HG02798 (cell line): ENCODE measurements at regions not wholly inside any gene's neighbourhood (a gene's known extent, or its start where the extent isn't known, plus 50 kb on each side); places are given as distances from the start of the nearest gene placed in this dataset.
"Not testable (repeated sequence)": the region's sequence is repeated elsewhere in the genome, so short reads cannot be mapped to it uniquely, and the experiment has no call there.

Source experiments
- ATAC-seq: cut with Tn5 transposase; IDR thresholded peaks from one replicate; pipeline ENCODE4 v1.9.1; 2021; ENCODE audit warnings: mild to moderate bottlenecking; ENCODE audit not compliant: unreplicated experiment, poor library complexity

DNA sequence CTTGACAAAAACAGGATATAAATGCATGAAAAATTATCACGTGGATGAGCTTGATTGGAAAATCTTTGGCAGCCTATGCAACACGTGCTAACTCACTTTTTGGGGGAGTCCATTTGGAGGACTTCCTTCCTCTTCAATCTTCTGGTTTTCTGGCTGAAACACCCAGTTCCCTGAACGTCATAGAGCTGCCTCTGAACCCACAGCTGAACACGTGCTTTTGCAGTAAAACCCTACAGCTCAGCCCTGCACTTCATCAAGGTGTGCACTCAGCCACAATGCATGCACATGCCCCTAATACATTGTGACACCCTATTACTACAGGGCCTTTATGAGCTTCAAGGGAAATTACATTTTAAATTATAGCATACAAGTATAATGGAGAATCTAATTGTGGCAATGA is 808.7 kb upstream of the AUTS2 start:
- no peak for ATAC-seq

GRCh38 chr7:68792351-68792750 is 805.9 kb upstream of the AUTS2 start:
- ATAC-seq: no peak

GRCh38 chr7:68793513-68793912 is 804.8 kb upstream of the AUTS2 start:
- no peak for ATAC-seq

- ATAC-seq: no peak
Observed at GRCh38 chr7:68800316-68800715, 798.0 kb upstream of the AUTS2 start.

DNA sequence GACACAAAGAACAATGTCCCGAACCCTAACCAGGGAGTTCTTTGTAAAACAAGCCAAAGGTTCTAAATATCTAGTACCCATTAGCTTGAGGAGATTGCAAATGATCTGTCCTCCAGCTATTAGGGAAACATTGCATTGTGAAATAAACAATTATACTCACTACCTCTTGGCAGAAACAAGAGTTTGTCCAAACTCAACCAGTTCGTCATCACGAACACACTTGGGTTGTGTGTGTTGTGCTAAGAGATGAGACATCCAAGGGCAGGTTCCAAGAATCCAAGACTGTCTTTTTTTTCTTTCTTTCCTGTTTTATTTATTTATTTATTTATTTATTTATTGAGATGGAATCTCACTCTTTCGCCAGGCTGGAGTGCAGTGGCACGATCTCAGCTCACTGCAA is 793.1 kb upstream of the AUTS2 start:
- ATAC-seq: no peak

- no peak for ATAC-seq
Observed at GRCh38 chr7:68807666-68808065, 790.6 kb upstream of the AUTS2 start.

DNA sequence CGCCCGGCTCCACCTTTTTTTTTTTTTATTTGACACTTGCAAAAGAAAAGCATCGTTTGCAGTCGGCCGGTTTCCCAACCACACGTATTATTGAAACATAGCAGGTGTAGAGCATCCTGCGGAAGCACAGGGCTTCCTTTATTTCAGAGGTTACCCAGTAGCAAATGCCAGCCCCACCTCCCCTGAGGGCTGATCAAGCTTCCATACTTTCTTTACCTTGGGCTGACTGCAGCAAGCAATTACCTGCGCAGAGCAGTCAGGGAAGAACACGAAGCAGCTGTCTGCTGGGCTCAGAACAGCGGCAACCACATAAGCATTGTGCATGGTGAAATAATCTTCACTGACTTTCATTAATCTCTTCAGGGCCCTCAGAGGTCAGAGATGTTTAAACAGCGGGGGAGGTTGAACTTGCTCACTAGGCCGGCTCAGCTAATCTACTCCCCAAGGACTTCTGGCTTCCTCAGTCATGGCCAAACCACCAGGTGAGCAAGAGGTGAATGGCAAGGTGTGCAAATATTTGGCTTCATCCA is 784.7 kb upstream of the AUTS2 start:
- ATAC-seq: no peak

DNA sequence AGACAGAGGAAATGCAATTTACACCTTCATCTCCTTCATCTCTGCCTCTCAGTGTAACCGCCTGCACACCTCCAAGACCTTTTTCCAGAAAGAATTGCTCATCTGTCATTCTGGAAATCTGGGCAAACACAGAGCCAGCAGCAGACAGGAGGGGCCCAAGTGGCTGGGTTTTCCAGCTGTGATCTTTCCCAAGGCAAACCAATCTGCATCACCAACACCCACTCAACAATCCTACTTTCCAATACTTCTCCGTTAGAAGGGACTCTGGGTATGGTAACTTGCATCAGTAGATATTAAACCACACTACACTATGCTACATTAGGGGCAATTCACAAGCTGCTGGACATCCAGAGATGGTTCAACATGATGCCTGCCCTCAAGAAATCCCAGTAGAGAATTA is 781.8 kb upstream of the AUTS2 start:
- ATAC-seq: no peak

- no peak for ATAC-seq
Observed at GRCh38 chr7:68820321-68820720, 778.0 kb upstream of the AUTS2 start.

GRCh38 chr7:68821846-68822245 is 776.4 kb upstream of the AUTS2 start:
- no peak for ATAC-seq

GRCh38 chr7:68823996-68824780 is 774.1 kb upstream of the AUTS2 start:
- no peak for ATAC-seq

DNA sequence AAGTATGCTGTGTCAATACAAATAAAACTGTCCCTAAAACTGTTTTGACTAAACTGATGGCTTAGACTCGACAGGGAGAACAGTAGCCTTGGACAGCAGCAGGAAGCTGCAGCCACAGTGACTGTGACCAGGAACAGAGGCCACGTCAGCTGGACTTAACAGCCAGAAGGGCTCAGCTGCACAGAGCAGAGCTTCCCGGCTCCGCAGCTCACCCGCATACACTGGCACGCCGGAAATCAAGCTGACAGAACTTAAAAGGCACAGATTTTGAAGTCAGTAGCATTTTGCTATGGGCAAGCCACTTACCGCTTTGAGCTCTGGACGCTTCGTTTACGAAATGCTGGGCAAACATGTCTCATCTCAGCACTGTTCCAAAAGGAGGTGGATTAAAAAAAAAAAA is 769.7 kb upstream of the AUTS2 start:
- no peak for ATAC-seq

- no peak for ATAC-seq
Observed at GRCh38 chr7:68833422-68833821, 764.9 kb upstream of the AUTS2 start.

DNA sequence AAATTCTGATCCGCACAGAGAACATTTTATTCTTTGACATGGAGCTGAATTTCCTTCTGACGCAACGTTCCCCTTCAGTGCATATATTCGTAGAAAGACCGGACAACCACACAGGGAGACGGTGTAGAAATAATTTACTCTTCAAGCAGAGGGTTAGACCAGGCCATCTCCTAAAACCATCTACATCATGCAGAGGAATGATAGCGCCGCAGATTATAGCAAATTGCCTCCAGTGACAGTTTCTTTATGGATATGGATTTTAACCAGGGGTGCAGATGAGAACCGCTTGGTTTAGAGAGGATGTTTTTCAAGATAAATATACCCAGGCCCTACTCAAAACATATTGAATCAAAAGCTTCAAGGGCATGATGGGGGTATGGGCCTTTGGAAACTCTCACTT is 759.3 kb upstream of the AUTS2 start:
- no peak for ATAC-seq

GRCh38 chr7:68840991-68841390 is 757.3 kb upstream of the AUTS2 start:
- ATAC-seq: no peak

DNA sequence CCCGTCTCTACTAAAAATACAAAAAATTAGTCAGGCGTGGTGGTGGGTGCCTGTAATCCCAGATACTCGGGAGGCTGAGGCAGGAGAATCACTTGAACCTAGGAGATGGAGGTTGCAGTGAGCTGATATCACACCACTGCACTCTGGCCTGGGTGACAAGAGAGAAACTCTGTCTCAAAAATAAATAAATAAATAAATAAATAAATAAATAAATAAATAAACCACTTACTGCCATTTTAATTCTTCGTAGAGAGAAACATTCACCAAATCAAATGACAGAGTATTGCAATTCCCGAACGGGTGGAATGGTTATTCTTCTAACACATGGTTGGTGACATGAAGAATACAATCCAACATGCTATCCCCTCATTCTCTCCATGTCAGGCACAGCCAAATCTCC is 754.3 kb upstream of the AUTS2 start:
- ATAC-seq: not testable (repeated sequence)

DNA sequence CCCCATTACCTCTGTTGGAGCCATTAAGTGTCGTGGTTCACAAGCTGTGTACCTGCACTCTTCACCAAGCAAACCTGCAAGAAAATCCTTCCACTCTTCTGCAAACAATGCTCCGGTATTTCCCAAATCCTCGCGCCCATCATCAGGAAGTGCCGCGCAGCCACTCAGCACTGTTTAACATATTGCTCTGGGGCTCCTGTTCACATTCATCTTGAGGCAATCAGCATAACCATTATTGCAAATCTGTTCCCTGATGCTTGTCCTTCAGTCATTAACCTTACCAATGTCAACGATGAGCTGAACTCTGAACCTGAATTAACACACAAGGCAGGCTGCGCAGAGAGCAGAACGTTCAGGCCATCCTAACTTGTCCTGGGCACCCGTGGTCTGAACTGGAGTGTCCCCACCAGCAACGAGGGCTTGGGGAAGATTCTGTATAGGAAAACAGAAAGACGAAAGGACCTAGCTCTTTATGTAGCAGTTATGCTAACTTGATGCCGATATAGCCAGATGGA is 751.4 kb upstream of the AUTS2 start:
- no peak for ATAC-seq

GRCh38 chr7:68853254-68853653 is 745.0 kb upstream of the AUTS2 start:
- no peak for ATAC-seq

GRCh38 chr7:68857571-68857970 is 740.7 kb upstream of the AUTS2 start:
- ATAC-seq: no peak

DNA sequence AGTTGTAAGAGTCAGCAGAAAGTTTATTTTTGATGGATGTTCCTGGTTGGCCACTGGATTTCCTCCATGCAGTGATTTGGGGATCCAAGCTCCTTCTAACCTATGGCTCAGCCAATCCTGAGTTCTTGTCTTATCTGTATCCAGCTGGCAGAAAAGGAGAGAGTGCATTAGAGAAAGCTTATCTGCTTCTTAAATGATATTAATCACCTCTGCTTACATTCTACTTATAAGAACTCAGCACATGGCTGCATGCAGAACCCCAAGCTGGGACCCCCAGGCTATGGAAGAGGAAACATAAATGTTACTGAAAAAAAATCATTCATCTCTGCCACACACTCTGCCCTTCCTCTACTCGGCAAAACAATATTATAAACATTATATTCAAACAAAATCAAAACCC is 739.8 kb upstream of the AUTS2 start:
- no peak for ATAC-seq

DNA sequence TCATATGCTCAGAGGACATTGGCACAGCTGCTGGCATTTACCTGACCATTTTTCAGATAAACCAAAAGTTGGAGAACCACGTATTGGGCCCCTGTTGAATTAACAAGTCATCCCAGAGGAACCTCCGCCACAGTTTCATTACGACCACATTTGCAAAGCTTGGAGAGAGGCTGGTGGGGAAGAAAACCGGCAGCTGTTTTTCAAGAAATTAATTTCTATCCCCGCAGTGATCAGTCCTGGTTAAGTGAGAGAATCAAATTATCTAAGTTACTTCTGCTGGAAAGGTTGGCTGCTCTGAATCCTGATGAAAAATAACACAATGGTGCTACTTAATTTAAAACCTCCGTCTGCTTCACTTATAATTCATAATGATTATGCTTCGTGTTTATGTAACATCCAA is 737.1 kb upstream of the AUTS2 start:
- ATAC-seq: no peak

DNA sequence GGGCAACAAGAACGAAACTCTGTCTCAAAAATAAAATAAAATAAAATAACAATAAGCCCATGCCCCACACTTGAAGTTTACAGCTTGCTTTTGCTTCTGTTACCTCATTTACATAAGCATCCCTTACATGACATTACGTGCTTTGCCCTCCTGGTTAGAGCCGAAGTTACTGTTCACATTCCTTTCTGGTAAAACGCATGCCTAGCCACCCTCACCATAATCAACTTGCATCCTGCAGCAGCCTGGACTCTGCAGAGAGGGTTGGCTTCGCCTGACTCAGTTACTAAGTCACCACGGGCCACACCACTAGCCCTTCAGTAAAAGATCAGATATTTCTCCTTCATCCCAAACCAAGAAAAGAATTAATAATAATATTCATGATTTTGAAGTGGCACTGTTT is 736.0 kb upstream of the AUTS2 start:
- no peak for ATAC-seq
